Astrocyte of the cerebellum (primary cell): ENCODE measurements at regions not wholly inside any gene's neighbourhood (a gene's known extent, or its start where the extent isn't known, plus 50 kb on each side); places are given as distances from the start of the nearest gene placed in this dataset.
A peak's percentile ranks its signal among the peaks of the same experiment; 100 is the strongest.

Source experiments
- DNase-seq: peaks from one replicate; pipeline ENCODE4 v3.0.0-alpha.2; 2011; ENCODE audit warnings: low read depth
- H3K4me3 ChIP-seq: 2 replicates; pipeline ENCODE4 v1.5.1; 2011; ENCODE audit warnings: mild to moderate bottlenecking, low read depth, low read length, moderate library complexity
- CTCF ChIP-seq: IDR thresholded peaks from 2 replicates; pipeline ENCODE4 v1.5.1; 2012; ENCODE audit warnings: low read length, low read depth, moderate library complexity, mild to moderate bottlenecking; ENCODE audit errors: missing control alignments
- in situ Hi-C: cut with HindIII; loops from 2 replicates; pipeline ENCODE4 v1.10.0; 2017; ENCODE audit warnings: low sequenced_read_pairs

GRCh38 chr2:120520929-120521912 is 175.3 kb downstream of the INHBB start:
- in situ Hi-C loops = no loop called here
- TF ChIP-seq CTCF = peak; percentile 93
- no peak overlapping the region for H3K4me3 ChIP-seq
- DNase-seq = no peak

GRCh38 chr2:120522151-120522751 is 176.3 kb downstream of the INHBB start:
- no peak for TF ChIP-seq CTCF
- H3K4me3 ChIP-seq = no peak overlapping the region
- DNase-seq = no peak
- in situ Hi-C loops = no loop called here

- no peak overlapping the region for H3K4me3 ChIP-seq
- no peak for DNase-seq
- no peak for TF ChIP-seq CTCF
- in situ Hi-C loops = no loop called here
Measured at GRCh38 chr2:120523766-120524165, 177.8 kb downstream of the INHBB start.

- H3K4me3 ChIP-seq = no peak overlapping the region
- TF ChIP-seq CTCF = no peak
- in situ Hi-C loops = no loop called here
- no peak for DNase-seq
Measured at GRCh38 chr2:120524174-120524573, 178.2 kb downstream of the INHBB start.

- DNase-seq = no peak
- no peak overlapping the region for H3K4me3 ChIP-seq
- in situ Hi-C loops = no loop called here
- no peak for TF ChIP-seq CTCF
Measured at GRCh38 chr2:120525056-120526046, 179.4 kb downstream of the INHBB start.

- DNase-seq = no peak
- H3K4me3 ChIP-seq = no peak overlapping the region
- TF ChIP-seq CTCF = no peak
- in situ Hi-C loops = no loop called here
Measured at GRCh38 chr2:120526047-120526562, 180.2 kb downstream of the INHBB start.
